Hematopoietic multipotent progenitor cell treated with erythropoietin and hydrocortisone succinate and interleukin-3 and kit ligand, for 4 days (in vitro differentiated cells): ENCODE measurements at regions not wholly inside any gene's neighbourhood (a gene's known extent, or its start where the extent isn't known, plus 50 kb on each side); places are given as distances from the start of the nearest gene placed in this dataset.
"Not testable (repeated sequence)": the region's sequence is repeated elsewhere in the genome, so short reads cannot be mapped to it uniquely, and the experiment has no call there.

Experiments
- DNase-seq: peaks from one replicate; pipeline ENCODE4 v3.0.0-alpha.2; 2015

DNA sequence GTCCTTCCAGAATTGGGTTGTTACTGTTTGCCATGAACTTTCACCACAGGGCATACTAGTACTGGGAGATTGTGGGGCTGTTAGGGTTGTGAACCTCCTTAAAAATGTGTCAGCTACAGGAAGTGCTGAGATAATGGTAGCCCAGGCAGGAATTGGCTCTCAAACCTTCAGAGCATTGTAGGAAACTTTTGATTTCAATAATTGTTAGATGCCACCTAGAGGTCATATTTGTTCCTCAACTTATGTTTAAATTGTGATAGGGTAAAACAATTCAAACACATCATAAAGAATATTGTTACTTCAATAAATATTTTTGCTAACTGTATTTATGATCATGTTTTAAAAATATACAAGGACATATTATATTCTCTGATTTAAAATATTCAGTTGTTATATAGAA is 594.6 kb downstream of the ADCYAP1 start:
- peak; percentile 66 for DNase-seq

DNA sequence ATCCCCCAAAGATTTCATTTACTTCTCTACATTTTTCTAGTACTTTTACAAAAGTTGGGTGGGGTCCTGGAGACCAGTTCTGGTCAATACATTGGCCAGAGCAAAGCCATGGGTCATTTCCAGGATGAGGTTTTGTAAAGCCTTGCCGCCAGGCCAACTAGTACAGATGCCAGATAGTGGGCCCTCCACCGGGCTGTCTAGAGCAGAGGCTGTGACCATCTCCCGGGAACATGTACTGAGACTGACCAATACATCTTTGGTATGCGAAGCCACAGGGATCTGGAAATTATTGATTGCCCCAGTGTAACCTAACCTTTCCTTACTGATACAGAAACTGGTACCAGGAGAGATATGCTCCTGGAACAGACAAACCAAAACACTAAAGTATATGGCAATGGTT is 599.2 kb downstream of the ADCYAP1 start:
- peak; percentile 10 for DNase-seq

- no peak for DNase-seq
These were observed 601.2 kb downstream of the ADCYAP1 start for GRCh38 chr18:1505856-1506255.

DNA sequence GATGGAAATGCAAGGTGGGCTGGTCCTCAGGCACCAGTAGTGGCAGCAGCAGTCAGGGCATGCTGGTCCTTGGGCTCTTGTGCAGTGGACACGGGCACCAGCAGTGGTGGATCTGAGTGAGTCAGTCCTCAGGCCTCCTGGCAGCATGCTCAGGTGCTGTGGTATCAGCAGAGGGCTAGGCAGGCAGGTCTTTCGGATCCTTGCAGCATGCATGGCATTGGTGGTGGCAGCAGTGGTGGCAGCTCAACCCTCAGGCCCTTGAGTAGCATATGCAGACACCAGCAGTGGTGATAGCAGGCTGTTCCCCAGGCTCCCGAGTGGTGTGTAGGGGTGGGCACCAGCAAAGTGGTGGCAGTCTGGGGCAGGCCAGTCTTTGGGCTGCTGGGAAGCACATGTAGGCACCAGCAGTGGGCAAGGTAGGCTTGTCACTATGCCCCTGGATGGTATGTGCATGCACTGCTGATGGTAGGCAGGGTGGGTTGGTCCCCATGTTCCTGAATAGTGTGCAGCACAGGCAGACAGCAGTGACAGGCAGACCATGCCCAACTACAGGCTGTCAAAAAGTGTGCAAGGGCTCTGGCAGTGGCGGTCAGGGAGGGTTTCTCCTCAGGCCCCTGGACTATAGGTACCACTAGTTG is 606.0 kb downstream of the ADCYAP1 start:
- no peak for DNase-seq

- DNase-seq = peak; percentile 65
These were observed 607.1 kb downstream of the ADCYAP1 start for GRCh38 chr18:1511619-1512311.

GRCh38 chr18:1513519-1513918 is 608.8 kb downstream of the ADCYAP1 start:
- DNase-seq = peak; percentile 38

DNA sequence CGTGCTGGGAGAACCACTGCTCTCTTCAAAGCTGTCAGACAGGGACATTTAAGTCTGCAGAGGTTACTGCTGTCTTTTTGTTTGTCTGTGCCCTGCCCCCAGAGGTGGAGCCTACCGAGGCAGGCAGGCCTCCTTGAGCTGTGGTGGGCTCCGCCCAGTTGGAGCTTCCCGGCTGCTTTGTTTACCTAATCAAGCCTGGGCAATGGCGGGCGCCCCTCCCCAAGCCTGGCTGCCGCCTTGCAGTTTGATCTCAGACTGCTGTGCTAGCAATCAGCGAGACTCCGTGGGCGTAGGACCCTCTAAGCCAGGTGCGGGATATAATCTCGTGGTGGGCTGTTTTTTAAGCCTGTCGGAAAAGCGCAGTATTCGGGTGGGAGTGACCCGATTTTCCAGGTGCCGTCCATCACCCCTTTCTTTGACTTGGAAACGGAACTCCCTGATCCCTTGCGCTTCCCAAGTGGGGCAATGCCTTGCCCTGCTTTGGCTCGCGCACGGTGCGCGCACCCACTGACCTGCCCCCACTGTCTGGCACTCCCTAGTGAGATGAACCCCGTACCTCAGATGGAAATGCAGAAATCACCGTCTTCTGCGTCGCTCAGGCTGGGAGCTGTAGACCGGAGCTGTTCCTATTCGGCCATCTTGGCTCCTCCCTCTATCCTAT is 617.0 kb downstream of the ADCYAP1 start:
- not testable (repeated sequence) for DNase-seq

DNA sequence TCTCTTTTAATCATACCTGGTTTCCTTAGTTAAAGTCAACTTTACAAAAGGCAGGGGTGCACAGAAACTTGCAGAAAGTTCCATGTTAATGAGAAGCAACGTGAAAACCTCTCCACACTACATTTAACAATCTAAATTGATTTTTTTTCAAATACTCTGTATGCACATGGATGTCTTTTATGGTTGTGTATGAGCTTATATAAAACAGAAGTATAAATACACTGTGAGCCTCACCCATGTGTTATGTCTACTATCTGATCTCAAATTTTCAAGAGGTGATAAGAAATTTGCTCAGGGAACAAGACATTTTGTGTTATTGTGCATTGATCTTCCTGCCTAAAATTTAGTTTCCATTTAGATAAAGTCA is 617.6 kb downstream of the ADCYAP1 start:
- DNase-seq = no peak

DNA sequence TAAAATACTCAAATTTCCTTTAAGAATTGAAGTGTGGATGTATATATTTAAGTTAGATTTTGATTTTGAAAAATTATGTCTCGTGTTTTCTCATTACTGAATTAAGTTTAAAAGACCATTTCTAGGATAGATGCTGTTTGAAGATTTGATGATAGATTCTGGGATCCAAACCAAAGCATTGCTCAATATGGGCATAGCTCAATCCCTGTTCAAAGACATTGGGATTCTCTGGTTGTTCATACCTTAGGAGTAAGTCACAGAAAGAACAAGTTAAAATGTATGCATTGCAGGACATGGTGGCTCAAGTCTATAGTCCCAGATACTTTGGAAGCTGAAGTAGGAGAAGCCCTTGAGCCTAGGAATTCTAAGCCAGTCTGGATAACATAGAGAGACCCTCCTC is 622.3 kb downstream of the ADCYAP1 start:
- no peak for DNase-seq

GRCh38 chr18:1527805-1528204 is 623.1 kb downstream of the ADCYAP1 start:
- no peak for DNase-seq

DNA sequence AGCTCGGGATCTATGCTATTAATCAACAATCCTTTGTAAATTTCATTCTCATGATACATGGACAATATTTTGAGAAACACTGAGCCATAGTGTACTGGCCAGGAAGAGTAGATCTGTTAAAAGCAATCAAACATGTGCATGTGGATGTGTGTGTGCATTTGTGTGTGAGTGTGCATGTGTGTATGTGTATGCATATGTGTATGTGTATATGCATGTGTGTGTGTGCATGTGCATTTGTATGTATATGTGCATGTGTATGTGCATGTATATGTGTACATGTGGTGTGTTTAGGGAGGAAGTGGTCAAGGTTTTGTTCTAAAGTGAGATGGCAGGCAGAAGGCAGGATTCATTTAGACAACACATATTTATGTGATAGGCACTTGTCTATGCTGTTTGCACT is 623.8 kb downstream of the ADCYAP1 start:
- DNase-seq = no peak

DNA sequence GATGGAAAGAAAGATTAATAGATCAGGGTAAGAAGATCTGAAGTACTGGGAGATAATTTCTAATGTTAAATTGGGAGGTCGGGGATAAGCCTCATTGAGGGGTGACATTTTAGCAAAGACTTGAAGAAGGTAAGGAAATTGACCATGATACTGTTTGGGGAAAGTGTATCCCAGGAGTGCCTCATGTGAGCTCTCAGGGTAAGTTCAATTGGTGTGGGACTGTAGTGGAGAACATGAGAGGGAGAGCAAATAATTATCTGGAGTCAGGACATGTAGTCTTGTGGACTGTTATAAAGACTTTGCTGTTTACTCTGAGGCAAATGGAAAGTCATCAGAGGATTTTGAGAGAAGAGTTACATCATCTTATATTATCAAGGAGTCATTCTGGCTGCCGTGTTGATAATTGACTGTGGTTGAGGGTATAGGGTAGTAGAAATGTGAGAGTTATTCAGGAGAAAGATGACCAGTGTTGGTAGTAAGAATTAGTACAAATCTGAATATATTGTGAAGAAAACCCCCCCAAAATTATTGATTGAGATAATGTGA is 624.4 kb downstream of the ADCYAP1 start:
- DNase-seq = no peak

- DNase-seq = no peak
These were observed 626.0 kb downstream of the ADCYAP1 start for GRCh38 chr18:1530650-1531049.

GRCh38 chr18:1539276-1539675 is 634.6 kb downstream of the ADCYAP1 start:
- no peak for DNase-seq

GRCh38 chr18:1541478-1541877 is 636.8 kb downstream of the ADCYAP1 start:
- DNase-seq = no peak

- no peak for DNase-seq
These were observed 637.6 kb downstream of the ADCYAP1 start for GRCh38 chr18:1542230-1542774.

DNA sequence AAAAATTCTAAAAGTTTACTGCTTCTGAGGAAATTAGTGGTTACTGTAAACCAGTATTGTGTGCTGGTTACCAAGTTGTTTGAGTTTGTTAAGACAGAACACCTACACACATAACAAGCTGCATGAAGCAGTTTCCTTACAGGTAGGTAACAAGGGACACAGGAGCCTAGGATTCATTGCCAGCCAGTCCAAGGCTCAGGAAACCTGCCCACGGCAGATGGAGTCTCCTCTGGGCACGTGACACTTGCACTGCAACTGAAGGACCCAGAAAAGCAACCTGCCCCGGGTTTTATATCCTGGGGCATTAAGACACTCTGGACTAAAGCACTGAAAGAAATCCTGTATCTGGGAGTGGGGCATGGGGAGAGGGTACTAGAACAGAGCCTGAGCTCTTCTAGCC is 639.3 kb downstream of the ADCYAP1 start:
- no peak for DNase-seq

- DNase-seq = not testable (repeated sequence)
These were observed 653.0 kb downstream of the ADCYAP1 start for GRCh38 chr18:1557711-1558110.

- peak; percentile 33 for DNase-seq
These were observed 654.9 kb downstream of the ADCYAP1 start for GRCh38 chr18:1559563-1559962.

- no peak for DNase-seq
These were observed 660.1 kb downstream of the ADCYAP1 start for GRCh38 chr18:1564793-1565192.

- no peak for DNase-seq
These were observed 666.5 kb downstream of the ADCYAP1 start for GRCh38 chr18:1571206-1571605.

GRCh38 chr18:1573732-1574131 is 669.1 kb downstream of the ADCYAP1 start:
- DNase-seq = no peak

GRCh38 chr18:1575084-1575483 is 670.4 kb downstream of the ADCYAP1 start:
- no peak for DNase-seq

- peak; percentile 60 for DNase-seq
These were observed 673.8 kb downstream of the ADCYAP1 start for GRCh38 chr18:1578505-1578904.
